ENCODE measurements at regions not wholly inside any gene's neighbourhood (a gene's known extent, or its start where the extent isn't known, plus 50 kb on each side); places are given as distances from the start of the nearest gene placed in this dataset.
"Not testable (repeated sequence)": the region's sequence is repeated elsewhere in the genome, so short reads cannot be mapped to it uniquely, and the experiment has no call there.

- no peaks in the 10 kb centered on the region for H3K36me3 ChIP-seq
- H3K4me3 ChIP-seq, result no peak overlapping the region
- no peak for DNase-seq
- no peaks in the 10 kb centered on the region for H3K27me3 ChIP-seq
- H3K27ac ChIP-seq, result no peak overlapping the region
- no peaks in the 10 kb centered on the region for H3K9me3 ChIP-seq
- no peaks in the 10 kb centered on the region for H3K4me1 ChIP-seq
- no peak for TF ChIP-seq CTCF (IDR thresholded peaks at IDR 0.05)
- no peak for TF ChIP-seq POLR2A (IDR thresholded peaks at IDR 0.05)
Observed at GRCh38 chr11:95616256-95616804, 173.3 kb downstream of the FAM76B start.

GRCh38 chr11:95611827-95612226 lies 177.8 kb downstream of the FAM76B start:
- Histone ChIP-seq H3K4me1 (no peaks in the 10 kb centered on the region), H3K27ac (no peak overlapping the region), H3K27me3 (no peaks in the 10 kb centered on the region), H3K4me3 (no peak overlapping the region), H3K9me3 (no peaks in the 10 kb centered on the region), H3K36me3 (no peaks in the 10 kb centered on the region)
- DNase-seq, result no peak
- TF ChIP-seq CTCF (IDR thresholded peaks at IDR 0.05) (no peak), POLR2A (IDR thresholded peaks at IDR 0.05) (no peak)

- not testable (repeated sequence) for H3K36me3 ChIP-seq, H3K9me3 ChIP-seq, H3K27ac ChIP-seq, H3K27me3 ChIP-seq, DNase-seq, H3K4me3 ChIP-seq, H3K4me1 ChIP-seq
Observed at GRCh38 chr11:95610185-95610584, 179.4 kb downstream of the FAM76B start.

- no peak overlapping the region for H3K4me3 ChIP-seq
- no peaks in the 10 kb centered on the region for H3K36me3 ChIP-seq
- no peaks in the 10 kb centered on the region for H3K4me1 ChIP-seq
- TF ChIP-seq POLR2A (IDR thresholded peaks at IDR 0.05) (no peak), CTCF (IDR thresholded peaks at IDR 0.05) (no peak)
- no peak overlapping the region for H3K27ac ChIP-seq
- no peaks in the 10 kb centered on the region for H3K27me3 ChIP-seq
- H3K9me3 ChIP-seq, result no peaks in the 10 kb centered on the region
- no peak for DNase-seq
Observed at GRCh38 chr11:95608093-95608492, 181.5 kb downstream of the FAM76B start.

GRCh38 chr11:95606824-95607223 lies 182.8 kb downstream of the FAM76B start:
- Histone ChIP-seq H3K36me3 (no peaks in the 10 kb centered on the region), H3K27ac (no peak overlapping the region), H3K9me3 (no peaks in the 10 kb centered on the region), H3K4me3 (no peak overlapping the region), H3K4me1 (no peaks in the 10 kb centered on the region), H3K27me3 (no peaks in the 10 kb centered on the region)
- DNase-seq, result no peak
- TF ChIP-seq CTCF (IDR thresholded peaks at IDR 0.05), result no peak
- TF ChIP-seq POLR2A (IDR thresholded peaks at IDR 0.05), result no peak

GRCh38 chr11:95605271-95605940 lies 184.2 kb downstream of the FAM76B start:
- TF ChIP-seq CTCF (IDR thresholded peaks at IDR 0.05), result no peak
- TF ChIP-seq POLR2A (IDR thresholded peaks at IDR 0.05), result no peak

More at GRCh38 chr11:95605271-95605940, 184.2 kb downstream of the FAM76B start:
- no peak for DNase-seq
- Histone ChIP-seq H3K4me3 (no peak overlapping the region), H3K27me3 (no peaks in the 10 kb centered on the region), H3K27ac (no peak overlapping the region), H3K36me3 (no peaks in the 10 kb centered on the region), H3K9me3 (no peaks in the 10 kb centered on the region), H3K4me1 (no peaks in the 10 kb centered on the region)

Data from Peyer's patch (tissue), 4 donors.